T-cell (primary cell): ENCODE measurements at regions not wholly inside any gene's neighbourhood (a gene's known extent, or its start where the extent isn't known, plus 50 kb on each side); places are given as distances from the start of the nearest gene placed in this dataset.

Source experiments
- ATAC-seq, 4 experiments: fragments of 200-7000 bp in 3 of 4; fragments of 150-1000 bp in 1 of 4; cut with Tn5 transposase; replicated peaks in 1 of 4; 1 replicate in 3 of 4; 2 replicates in 1 of 4; pipeline ENCODE4 v1.10.0; 2021; ENCODE audit warnings: moderate library complexity in 3 of 4, mild to moderate bottlenecking in 2 of 4, moderate number of reproducible peaks in 1 of 4
- CTCF ChIA-PET, 2 donors: fragments of 300-600 bp; sonication (Branson Sonifier 250); formaldehyde crosslinking; loops; one replicate each; lab custom pipeline; 2022; ENCODE audit warnings: antibody characterized with exemption in 2 of 2; lab: Charles Lee
- POLR2A ChIA-PET, 2 donors: fragments of 300-600 bp; sonication (Branson Sonifier 250); formaldehyde crosslinking; loops; one replicate each; lab custom pipeline; 2022; ENCODE audit warnings: antibody characterized with exemption in 2 of 2; lab: Charles Lee
- DNase-seq, 35 experiments: peaks; one replicate each; pipeline versions ENCODE4 v3.0.0 to v3.0.0-alpha.2; 2013 to 2023
- H3K27ac ChIP-seq: one replicate; pipeline ENCODE4 v1.5.1; 2013; ENCODE audit warnings: low read length
- H3K27me3 ChIP-seq, 2 experiments: replicated peaks in 1 of 2; 1 replicate in 1 of 2; 2 replicates in 1 of 2; pipeline versions ENCODE4 v1.6.1 to v1.7.0; 2013; ENCODE audit warnings: low read length in 1 of 2, mixed read lengths in 1 of 2; ENCODE audit not compliant: control insufficient read depth in 2 of 2, insufficient read depth in 2 of 2; ENCODE audit errors: extremely low read depth in 1 of 2
- H3K36me3 ChIP-seq, 2 donors: 1 replicate in 1 of 2; 2 replicates in 1 of 2; pipeline versions ENCODE4 v1.6.1 to v1.7.0; 2013; ENCODE audit warnings: low read length in 1 of 2; ENCODE audit not compliant: control insufficient read depth in 2 of 2, insufficient read depth in 1 of 2; ENCODE audit errors: extremely low read depth in 1 of 2
- H3K4me1 ChIP-seq, 2 experiments: 1 replicate in 1 of 2; 2 replicates in 1 of 2; pipeline versions ENCODE4 v1.6.1 to v1.7.0; 2013; ENCODE audit warnings: low read length in 2 of 2, mixed read lengths in 1 of 2; ENCODE audit not compliant: insufficient read depth in 2 of 2, control insufficient read depth in 1 of 2; ENCODE audit errors: extremely low read depth in 1 of 2
- H3K4me3 ChIP-seq, 2 donors: 1 replicate in 1 of 2; 2 replicates in 1 of 2; pipeline versions ENCODE4 v1.5.1 to v1.7.0; 2013; ENCODE audit warnings: mild to moderate bottlenecking in 2 of 2, low read length in 1 of 2, moderate library complexity in 1 of 2; ENCODE audit not compliant: control insufficient read depth in 1 of 2; ENCODE audit errors: extremely low read depth in 1 of 2
- H3K9me3 ChIP-seq: 2 replicates; pipeline ENCODE4 v1.7.0; 2013
- H3K27ac Mint-ChIP-seq, 2 donors: one replicate each; pipeline ENCODE4 v1.8.0; 2020 to 2021; ENCODE audit warnings: mild to moderate bottlenecking in 2 of 2, mixed read lengths in 2 of 2
- H3K27me3 Mint-ChIP-seq, 2 donors: one replicate each; pipeline ENCODE4 v1.8.0; 2021 to 2022; ENCODE audit warnings: mixed read lengths in 2 of 2
- H3K36me3 Mint-ChIP-seq: one replicate; pipeline ENCODE4 v1.8.0; 2021; ENCODE audit warnings: mixed read lengths
- H3K4me1 Mint-ChIP-seq, 3 donors: one replicate each; pipeline ENCODE4 v1.8.0; 2020 to 2022; ENCODE audit warnings: mixed read lengths in 3 of 3, mild to moderate bottlenecking in 1 of 3
- H3K4me3 Mint-ChIP-seq, 3 donors: one replicate each; pipeline ENCODE4 v1.8.0; 2020 to 2022; ENCODE audit warnings: mild to moderate bottlenecking in 3 of 3, mixed read lengths in 3 of 3, moderate library complexity in 3 of 3
- H3K9me3 Mint-ChIP-seq, 3 donors: one replicate each; pipeline ENCODE4 v1.8.0; 2020 to 2022; ENCODE audit warnings: mixed read lengths in 3 of 3
- WGBS: methylation state at CpG from one replicate; pipeline ENCODE4 v1.1.5; 2013; ENCODE audit warnings: missing lambda C conversion rate; ENCODE audit not compliant: insufficient coverage; 5-methylcytosine and 5-hydroxymethylcytosine counted together

GRCh38 chr12:93174473-93174872 lies 203.3 kb upstream of the NUDT4 start:
- no peak overlapping the region for H3K4me3 ChIP-seq
- DNase-seq = no peak
- Mint-ChIP-seq H3K27me3 (no peaks in the 10 kb centered on the region), H3K4me1 (no peaks in the 10 kb centered on the region), H3K4me3 (no peak overlapping the region), H3K9me3 (no peaks in the 10 kb centered on the region), H3K27ac (no peak overlapping the region), H3K36me3 (no peaks in the 10 kb centered on the region)
- no peaks in the 10 kb centered on the region for H3K4me1 ChIP-seq
- H3K36me3 ChIP-seq = no peaks in the 10 kb centered on the region
- ChIA-PET POLR2A (no interaction called here), CTCF (no interaction called here)
- H3K27me3 ChIP-seq = no peaks in the 10 kb centered on the region
- H3K27ac ChIP-seq = no peak overlapping the region
- no peaks in the 10 kb centered on the region for H3K9me3 ChIP-seq
- WGBS = 96% methylated on average over 4 of the region's 5 CpGs
- no peak for ATAC-seq

DNA sequence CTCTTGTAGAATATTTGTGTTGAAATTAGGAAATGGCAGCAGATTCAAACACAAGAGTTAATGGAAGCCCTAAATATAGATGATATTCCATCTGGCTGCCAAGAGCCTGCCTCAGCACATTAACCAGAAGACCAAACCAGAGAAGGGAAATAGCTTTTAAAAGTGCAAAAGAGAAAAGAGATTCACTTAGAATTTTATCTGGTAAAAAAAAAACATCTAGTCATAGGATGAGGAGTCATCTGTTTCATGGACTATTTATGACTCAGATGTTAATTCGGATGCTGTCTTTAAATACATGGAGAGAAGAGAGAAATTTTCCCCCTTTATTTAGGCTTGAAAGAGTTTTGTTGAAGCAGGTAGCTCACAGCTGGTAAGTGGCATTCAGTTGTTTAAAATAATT lies 201.6 kb upstream of the NUDT4 start:
- no peak overlapping the region for H3K4me3 Mint-ChIP-seq
- ChIA-PET POLR2A (no interaction called here), CTCF (no interaction called here)
- no peak overlapping the region for H3K27ac Mint-ChIP-seq
- Histone ChIP-seq H3K27me3 (peaks cover 0 to 3% of the 10 kb centered on the region in 2 experiments), H3K36me3 (no peaks in the 10 kb centered on the region), H3K4me3 (no peak overlapping the region), H3K9me3 (no peaks in the 10 kb centered on the region), H3K27ac (no peak overlapping the region), H3K4me1 (peaks cover 0 to 8% of the 10 kb centered on the region in 2 experiments)
- ATAC-seq (no peak), DNase-seq (no peak)
- no peaks in the 10 kb centered on the region for H3K9me3 Mint-ChIP-seq
- H3K27me3 Mint-ChIP-seq = no peaks in the 10 kb centered on the region
- WGBS = no CpG with 5 or more reads among the region's 1 CpG
- no peaks in the 10 kb centered on the region for H3K36me3 Mint-ChIP-seq
- H3K4me1 Mint-ChIP-seq = peaks cover 0 to 9% (median 0%) of the 10 kb centered on the region in 3 donors

- no peak for DNase-seq
- Mint-ChIP-seq H3K27ac (no peak overlapping the region), H3K9me3 (no peaks in the 10 kb centered on the region), H3K4me1 (peaks cover 0 to 12% (median 2%) of the 10 kb centered on the region in 3 donors), H3K27me3 (no peaks in the 10 kb centered on the region), H3K4me3 (no peak overlapping the region), H3K36me3 (no peaks in the 10 kb centered on the region)
- Histone ChIP-seq H3K27ac (no peak overlapping the region), H3K9me3 (no peaks in the 10 kb centered on the region), H3K4me1 (peaks cover 0 to 12% of the 10 kb centered on the region in 2 experiments), H3K4me3 (no peak overlapping the region), H3K36me3 (no peaks in the 10 kb centered on the region), H3K27me3 (peaks cover 0 to 3% of the 10 kb centered on the region in 2 experiments)
- CTCF ChIA-PET = no interaction called here
- no CpG with 5 or more reads among the region's 2 CpGs for WGBS
- ATAC-seq = no peak
- POLR2A ChIA-PET = no interaction called here
Observed at GRCh38 chr12:93176610-93177126, 201.1 kb upstream of the NUDT4 start.

DNA sequence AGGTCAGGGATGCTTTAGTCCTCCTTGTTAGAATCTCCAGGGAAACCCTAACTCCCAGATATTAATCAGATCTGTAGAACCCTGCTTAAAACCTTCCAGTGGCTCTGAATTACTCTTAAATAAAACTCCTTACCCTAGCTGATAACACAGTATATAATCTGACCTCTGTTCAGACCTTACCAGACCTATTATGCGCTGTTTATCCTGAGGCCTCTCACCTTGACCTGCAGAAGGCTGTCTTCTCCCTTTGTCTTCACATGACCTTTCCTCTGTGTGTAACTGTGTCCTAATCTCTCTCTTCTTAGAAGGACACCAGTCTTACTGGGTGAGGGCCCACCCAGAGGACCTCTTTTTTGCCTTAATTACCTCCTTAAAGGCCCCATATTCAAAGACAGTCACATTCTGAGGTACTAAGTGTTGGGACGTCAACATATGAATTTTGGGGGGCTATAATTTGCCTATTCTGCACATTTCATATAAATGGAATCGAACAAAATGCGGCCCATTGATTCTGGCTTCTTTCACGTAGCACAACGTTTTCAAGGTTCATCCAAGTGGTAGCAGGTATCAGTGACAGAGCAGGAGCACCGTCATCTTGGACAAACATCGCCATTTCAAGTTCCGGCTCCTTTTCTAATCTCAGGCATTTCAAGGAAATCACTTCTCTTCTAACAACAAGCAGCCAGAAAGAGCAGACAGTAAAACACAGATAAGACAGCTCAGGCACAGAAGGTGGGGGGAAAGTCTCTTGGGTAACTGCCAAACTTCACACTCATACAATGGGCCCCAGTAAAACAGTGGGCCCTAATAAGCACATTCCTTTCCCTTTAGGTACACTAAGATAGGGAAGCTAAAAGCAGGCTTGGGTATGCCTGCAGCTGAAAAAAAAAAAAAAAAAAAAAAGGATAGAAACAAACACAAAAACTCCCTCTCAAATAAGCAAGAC lies 200.2 kb upstream of the NUDT4 start:
- no peak overlapping the region for H3K4me3 ChIP-seq
- Mint-ChIP-seq H3K9me3 (no peaks in the 10 kb centered on the region), H3K4me3 (no peak overlapping the region), H3K27ac (no peak overlapping the region), H3K27me3 (no peaks in the 10 kb centered on the region), H3K4me1 (peaks cover 0 to 12% (median 2%) of the 10 kb centered on the region in 3 donors), H3K36me3 (no peaks in the 10 kb centered on the region)
- WGBS = 86% methylated on average over 5 of the region's 9 CpGs
- no peak for DNase-seq
- no peak overlapping the region for H3K27ac ChIP-seq
- H3K4me1 ChIP-seq = peaks cover 0 to 12% of the 10 kb centered on the region in 2 experiments
- ATAC-seq = no peak
- ChIA-PET POLR2A (no interaction called here), CTCF (interaction anchor here in 1 of 2 donors (0.6 kb wide), 1 partner anchor 554 kb away, joined by 7 read pairs; no protein-coding TSS in a partner anchor)
- H3K9me3 ChIP-seq = no peaks in the 10 kb centered on the region
- no peaks in the 10 kb centered on the region for H3K36me3 ChIP-seq
- peaks cover 0 to 3% of the 10 kb centered on the region in 2 experiments for H3K27me3 ChIP-seq

GRCh38 chr12:93178154-93178878 lies 199.4 kb upstream of the NUDT4 start:
- Histone ChIP-seq H3K27ac (no peak overlapping the region), H3K9me3 (no peaks in the 10 kb centered on the region), H3K36me3 (no peaks in the 10 kb centered on the region), H3K27me3 (peaks cover 0 to 3% of the 10 kb centered on the region in 2 experiments), H3K4me1 (peaks cover 0 to 12% of the 10 kb centered on the region in 2 experiments), H3K4me3 (no peak overlapping the region)
- CTCF ChIA-PET = interaction anchor here in 1 of 2 donors (0.6 to 0.7 kb wide), 2 partner anchors 555 to 999 kb away, joined by 3 to 7 read pairs; no protein-coding TSS in a partner anchor
- POLR2A ChIA-PET = no interaction called here
- Mint-ChIP-seq H3K27me3 (no peaks in the 10 kb centered on the region), H3K4me1 (peaks cover 0 to 12% (median 2%) of the 10 kb centered on the region in 3 donors), H3K27ac (no peak overlapping the region), H3K36me3 (no peaks in the 10 kb centered on the region), H3K4me3 (no peak overlapping the region), H3K9me3 (no peaks in the 10 kb centered on the region)
- DNase-seq = no peak
- no peak for ATAC-seq
- no CpG with 5 or more reads among the region's 4 CpGs for WGBS

DNA sequence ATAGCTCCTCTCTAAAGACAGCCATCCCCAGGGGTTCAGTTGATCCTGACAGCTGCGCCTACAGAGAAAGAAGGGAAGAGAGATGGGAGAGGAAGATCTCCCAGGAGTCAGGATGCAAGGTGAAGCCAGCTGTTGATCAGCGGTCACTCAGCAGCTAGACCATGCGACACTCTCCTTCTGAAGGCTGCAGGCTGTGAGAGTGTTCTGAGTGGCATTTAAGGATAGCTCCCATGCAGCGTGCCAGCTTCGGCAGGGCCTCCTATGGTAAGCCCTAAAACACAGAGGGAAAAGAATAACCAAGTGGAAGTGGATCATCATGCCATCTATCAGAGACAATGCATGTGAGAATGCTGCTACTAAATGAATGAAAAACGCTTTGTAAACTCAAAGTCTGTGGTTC lies 197.9 kb upstream of the NUDT4 start:
- Mint-ChIP-seq H3K9me3 (no peaks in the 10 kb centered on the region), H3K36me3 (no peaks in the 10 kb centered on the region), H3K27me3 (no peaks in the 10 kb centered on the region), H3K4me1 (peaks cover 9 to 24% (median 13%) of the 10 kb centered on the region in 3 donors), H3K27ac (no peak overlapping the region), H3K4me3 (no peak overlapping the region)
- H3K27me3 ChIP-seq = peaks cover 0 to 3% of the 10 kb centered on the region in 2 experiments
- no peak for ATAC-seq
- H3K36me3 ChIP-seq = no peaks in the 10 kb centered on the region
- no peak overlapping the region for H3K27ac ChIP-seq
- WGBS = 92% methylated on average over 4 of the region's 6 CpGs
- ChIA-PET POLR2A (no interaction called here), CTCF (no interaction called here)
- no peak overlapping the region for H3K4me3 ChIP-seq
- DNase-seq = no peak
- H3K9me3 ChIP-seq = no peaks in the 10 kb centered on the region
- H3K4me1 ChIP-seq = peaks cover 8 to 21% of the 10 kb centered on the region in 2 experiments
